PFSK-1 (cell line): ENCODE measurements at regions not wholly inside any gene's neighbourhood (a gene's known extent, or its start where the extent isn't known, plus 50 kb on each side); places are given as distances from the start of the nearest gene placed in this dataset.

ENCODE experiments used
- TAF1 ChIP-seq: IDR thresholded peaks from 2 replicates; pipeline ENCODE4 v1.6.1; 2012; ENCODE audit warnings: low read length, control low read depth, borderline replicate concordance; ENCODE audit not compliant: insufficient read depth
- TF ChIP-seq, protein P1 (sequence below), 2 experiments: IDR thresholded peaks; 2 replicates each; pipeline versions ENCODE4 v1.6.1 to v1.8.0; 2011 to 2012; ENCODE audit warnings: low read depth in 2 of 2, low read length in 2 of 2, control low read depth in 1 of 2, inconsistent platforms in 1 of 2, mild to moderate bottlenecking in 1 of 2, moderate library complexity in 1 of 2; ENCODE audit not compliant: insufficient read depth in 1 of 2

DNA sequence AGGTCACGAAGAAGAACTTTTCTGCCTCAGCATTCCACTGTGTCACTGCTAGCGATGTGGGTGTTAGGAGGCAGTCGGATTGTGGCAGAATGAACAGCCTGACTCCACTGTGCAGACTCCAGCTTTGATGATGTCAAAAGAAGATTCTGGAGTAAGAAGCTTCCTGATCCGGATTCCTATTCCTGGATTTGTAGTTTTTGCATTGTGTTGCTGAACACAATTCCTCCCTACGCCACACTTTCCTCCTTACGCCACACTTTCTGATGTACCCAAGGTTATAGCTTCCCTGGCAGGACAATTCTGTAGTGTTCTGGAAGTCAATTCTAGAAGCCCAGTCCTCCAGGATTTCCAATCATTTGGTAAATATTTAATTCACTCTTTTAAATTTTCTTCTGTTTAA, 665.2 kb upstream of the ADGRL2 start:
- TF ChIP-seq, protein P1, sequence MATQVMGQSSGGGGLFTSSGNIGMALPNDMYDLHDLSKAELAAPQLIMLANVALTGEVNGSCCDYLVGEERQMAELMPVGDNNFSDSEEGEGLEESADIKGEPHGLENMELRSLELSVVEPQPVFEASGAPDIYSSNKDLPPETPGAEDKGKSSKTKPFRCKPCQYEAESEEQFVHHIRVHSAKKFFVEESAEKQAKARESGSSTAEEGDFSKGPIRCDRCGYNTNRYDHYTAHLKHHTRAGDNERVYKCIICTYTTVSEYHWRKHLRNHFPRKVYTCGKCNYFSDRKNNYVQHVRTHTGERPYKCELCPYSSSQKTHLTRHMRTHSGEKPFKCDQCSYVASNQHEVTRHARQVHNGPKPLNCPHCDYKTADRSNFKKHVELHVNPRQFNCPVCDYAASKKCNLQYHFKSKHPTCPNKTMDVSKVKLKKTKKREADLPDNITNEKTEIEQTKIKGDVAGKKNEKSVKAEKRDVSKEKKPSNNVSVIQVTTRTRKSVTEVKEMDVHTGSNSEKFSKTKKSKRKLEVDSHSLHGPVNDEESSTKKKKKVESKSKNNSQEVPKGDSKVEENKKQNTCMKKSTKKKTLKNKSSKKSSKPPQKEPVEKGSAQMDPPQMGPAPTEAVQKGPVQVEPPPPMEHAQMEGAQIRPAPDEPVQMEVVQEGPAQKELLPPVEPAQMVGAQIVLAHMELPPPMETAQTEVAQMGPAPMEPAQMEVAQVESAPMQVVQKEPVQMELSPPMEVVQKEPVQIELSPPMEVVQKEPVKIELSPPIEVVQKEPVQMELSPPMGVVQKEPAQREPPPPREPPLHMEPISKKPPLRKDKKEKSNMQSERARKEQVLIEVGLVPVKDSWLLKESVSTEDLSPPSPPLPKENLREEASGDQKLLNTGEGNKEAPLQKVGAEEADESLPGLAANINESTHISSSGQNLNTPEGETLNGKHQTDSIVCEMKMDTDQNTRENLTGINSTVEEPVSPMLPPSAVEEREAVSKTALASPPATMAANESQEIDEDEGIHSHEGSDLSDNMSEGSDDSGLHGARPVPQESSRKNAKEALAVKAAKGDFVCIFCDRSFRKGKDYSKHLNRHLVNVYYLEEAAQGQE (IDR thresholded peaks at IDR 0.05; ENCODE audit: insufficient read depth in 1 of 2, low read depth in 2 of 2, low read length in 2 of 2) = no peak
- no peak for TF ChIP-seq TAF1
